ENCODE measurements at regions not wholly inside any gene's neighbourhood (a gene's known extent, or its start where the extent isn't known, plus 50 kb on each side); places are given as distances from the start of the nearest gene placed in this dataset.

DNA sequence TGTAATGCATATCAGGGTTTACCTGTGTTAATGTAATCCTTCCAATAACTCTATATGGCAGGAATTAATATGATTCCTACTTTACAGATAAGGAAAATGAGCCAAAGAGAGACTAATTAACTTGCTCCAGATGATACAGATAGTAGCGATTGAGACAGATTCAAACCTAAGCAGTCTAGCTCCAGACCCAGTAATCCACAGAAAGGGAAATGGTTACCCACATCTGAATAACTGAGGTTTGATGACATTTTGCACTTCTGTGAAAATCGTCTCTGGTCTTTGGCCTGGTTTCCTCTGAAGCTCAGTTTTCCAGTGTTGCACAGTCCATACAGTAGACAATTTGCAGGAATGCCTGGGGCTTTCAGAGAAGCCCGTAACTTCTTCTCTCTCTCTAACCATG lies 177.1 kb upstream of the UMPS start:
- Mint-ChIP-seq H3K27me3 (ENCODE audit: low read depth) (peaks cover 44% of the 10 kb centered on the region), H3K9me3 (no peaks in the 10 kb centered on the region), H3K4me1 (ENCODE audit: low read depth) (peaks cover 4% of the 10 kb centered on the region), H3K27ac (no peak overlapping the region), H3K4me3 (ENCODE audit: low read depth) (no peak overlapping the region), H3K36me3 (ENCODE audit: low read depth) (no peaks in the 10 kb centered on the region)
- no peak for DNase-seq (ENCODE audit: low spot score)
- intact Hi-C loops (cut with micrococcal nuclease) = loop anchor here (5.0 kb wide), 1 partner anchor 61 kb away; no protein-coding TSS in a partner anchor

- Mint-ChIP-seq H3K4me3 (ENCODE audit: low read depth) (no peak overlapping the region), H3K4me1 (ENCODE audit: low read depth) (peaks cover 4% of the 10 kb centered on the region), H3K9me3 (no peaks in the 10 kb centered on the region), H3K36me3 (ENCODE audit: low read depth) (no peaks in the 10 kb centered on the region), H3K27ac (no peak overlapping the region), H3K27me3 (ENCODE audit: low read depth) (peaks cover 49% of the 10 kb centered on the region)
- intact Hi-C loops (cut with micrococcal nuclease) = no loop called here
- DNase-seq (ENCODE audit: low spot score) = no peak
Measured at GRCh38 chr3:124556636-124557035, 173.6 kb upstream of the UMPS start.

- no peaks in the 10 kb centered on the region for H3K9me3 Mint-ChIP-seq
- no peak for DNase-seq (ENCODE audit: low spot score)
- peaks cover 45% of the 10 kb centered on the region for H3K27me3 Mint-ChIP-seq (ENCODE audit: low read depth)
- no peak overlapping the region for H3K4me3 Mint-ChIP-seq (ENCODE audit: low read depth)
- H3K36me3 Mint-ChIP-seq (ENCODE audit: low read depth) = no peaks in the 10 kb centered on the region
- H3K27ac Mint-ChIP-seq = no peak overlapping the region
- peaks cover 4% of the 10 kb centered on the region for H3K4me1 Mint-ChIP-seq (ENCODE audit: low read depth)
- intact Hi-C loops (cut with micrococcal nuclease) = no loop called here
Measured at GRCh38 chr3:124557433-124558232, 172.6 kb upstream of the UMPS start.

DNA sequence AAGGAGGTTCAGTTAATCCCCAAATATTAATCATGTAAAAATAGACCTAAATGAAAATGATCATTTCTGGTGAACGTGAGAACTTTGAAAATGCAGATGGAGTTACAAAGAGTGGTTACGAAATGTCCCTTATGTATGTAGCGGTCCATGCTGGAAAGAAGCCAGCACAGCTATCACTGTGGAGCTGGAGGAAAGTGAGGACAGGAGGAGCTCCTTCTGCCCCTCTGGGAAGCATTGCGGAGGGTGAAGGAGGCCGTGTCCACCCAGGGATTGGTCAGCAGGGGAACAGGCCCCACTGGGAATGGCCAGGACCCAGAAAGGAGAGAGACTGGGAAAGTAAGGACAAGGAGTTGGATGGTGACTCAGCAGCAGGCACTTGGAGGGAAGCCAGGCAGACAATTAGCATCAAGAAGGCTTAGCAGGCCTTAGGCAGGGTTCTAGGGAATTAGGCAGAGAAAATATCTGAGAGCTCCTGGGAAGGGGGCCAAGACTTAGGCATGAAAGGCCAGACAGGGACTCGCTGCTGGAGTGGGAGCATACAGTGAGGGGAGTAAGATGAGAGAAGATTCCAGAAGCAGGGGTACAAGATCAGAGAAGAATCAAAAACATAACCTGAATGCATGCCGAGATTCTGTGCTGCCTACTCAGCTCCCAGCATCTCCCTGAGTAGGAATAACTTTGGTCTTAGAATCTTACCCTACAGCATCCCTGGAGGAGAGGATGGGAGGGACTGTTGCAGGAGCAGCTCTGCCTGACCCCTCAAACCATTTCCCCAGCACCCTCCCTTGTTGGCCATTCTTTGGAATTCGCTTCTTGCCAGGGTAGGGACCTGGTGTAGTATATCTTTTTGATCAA lies 171.0 kb upstream of the UMPS start:
- no peaks in the 10 kb centered on the region for H3K4me1 Mint-ChIP-seq (ENCODE audit: low read depth)
- no peak overlapping the region for H3K4me3 Mint-ChIP-seq (ENCODE audit: low read depth)
- H3K9me3 Mint-ChIP-seq = no peaks in the 10 kb centered on the region
- H3K27me3 Mint-ChIP-seq (ENCODE audit: low read depth) = peaks cover 41% of the 10 kb centered on the region
- no peaks in the 10 kb centered on the region for H3K36me3 Mint-ChIP-seq (ENCODE audit: low read depth)
- H3K27ac Mint-ChIP-seq = no peak overlapping the region
- DNase-seq (ENCODE audit: low spot score) = no peak
- intact Hi-C loops (cut with micrococcal nuclease) = no loop called here

GRCh38 chr3:124559846-124560574 lies 170.2 kb upstream of the UMPS start:
- DNase-seq (ENCODE audit: low spot score) = peak; percentile 27
- H3K27ac Mint-ChIP-seq = no peak overlapping the region
- H3K27me3 Mint-ChIP-seq (ENCODE audit: low read depth) = peaks cover 35% of the 10 kb centered on the region
- H3K4me1 Mint-ChIP-seq (ENCODE audit: low read depth) = no peaks in the 10 kb centered on the region
- no peak overlapping the region for H3K4me3 Mint-ChIP-seq (ENCODE audit: low read depth)
- intact Hi-C loops (cut with micrococcal nuclease) = no loop called here
- no peaks in the 10 kb centered on the region for H3K36me3 Mint-ChIP-seq (ENCODE audit: low read depth)
- H3K9me3 Mint-ChIP-seq = no peaks in the 10 kb centered on the region

DNA sequence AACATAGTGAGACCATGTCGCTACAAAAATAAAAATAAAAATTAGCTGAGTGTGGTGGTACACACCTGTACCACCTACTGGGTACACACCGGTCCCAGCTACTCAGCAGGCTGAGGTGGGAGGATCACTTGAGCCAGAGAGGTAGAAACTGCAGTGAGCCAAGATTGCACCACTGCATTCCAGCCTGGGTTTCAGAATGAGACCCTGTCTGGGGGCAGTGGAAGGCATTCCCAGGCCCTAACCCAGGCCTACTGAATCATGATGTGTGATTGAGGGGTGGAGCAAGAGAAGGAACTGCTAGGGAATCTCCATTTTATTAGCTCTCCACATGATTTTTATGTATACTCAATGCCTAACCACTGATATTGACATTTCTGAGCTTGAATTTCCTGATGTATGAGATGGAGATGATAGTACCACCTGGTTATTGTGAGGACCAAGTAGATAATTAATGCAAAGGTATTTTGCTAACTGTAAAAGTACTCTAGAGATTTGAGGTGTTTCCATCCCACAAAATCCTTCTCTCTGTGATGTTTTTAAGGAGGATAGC lies 169.5 kb upstream of the UMPS start:
- Mint-ChIP-seq H3K4me3 (ENCODE audit: low read depth) (no peak overlapping the region), H3K4me1 (ENCODE audit: low read depth) (no peaks in the 10 kb centered on the region), H3K27ac (no peak overlapping the region), H3K9me3 (no peaks in the 10 kb centered on the region), H3K27me3 (ENCODE audit: low read depth) (peaks cover 30% of the 10 kb centered on the region), H3K36me3 (ENCODE audit: low read depth) (no peaks in the 10 kb centered on the region)
- intact Hi-C loops (cut with micrococcal nuclease) = no loop called here
- DNase-seq (ENCODE audit: low spot score) = no peak

- no peaks in the 10 kb centered on the region for H3K36me3 Mint-ChIP-seq (ENCODE audit: low read depth)
- intact Hi-C loops (cut with micrococcal nuclease) = no loop called here
- no peaks in the 10 kb centered on the region for H3K4me1 Mint-ChIP-seq (ENCODE audit: low read depth)
- H3K4me3 Mint-ChIP-seq (ENCODE audit: low read depth) = no peak overlapping the region
- DNase-seq (ENCODE audit: low spot score) = no peak
- no peak overlapping the region for H3K27ac Mint-ChIP-seq
- H3K27me3 Mint-ChIP-seq (ENCODE audit: low read depth) = peaks cover 24% of the 10 kb centered on the region
- H3K9me3 Mint-ChIP-seq = no peaks in the 10 kb centered on the region
Measured at GRCh38 chr3:124562769-124563168, 167.5 kb upstream of the UMPS start.

DNA sequence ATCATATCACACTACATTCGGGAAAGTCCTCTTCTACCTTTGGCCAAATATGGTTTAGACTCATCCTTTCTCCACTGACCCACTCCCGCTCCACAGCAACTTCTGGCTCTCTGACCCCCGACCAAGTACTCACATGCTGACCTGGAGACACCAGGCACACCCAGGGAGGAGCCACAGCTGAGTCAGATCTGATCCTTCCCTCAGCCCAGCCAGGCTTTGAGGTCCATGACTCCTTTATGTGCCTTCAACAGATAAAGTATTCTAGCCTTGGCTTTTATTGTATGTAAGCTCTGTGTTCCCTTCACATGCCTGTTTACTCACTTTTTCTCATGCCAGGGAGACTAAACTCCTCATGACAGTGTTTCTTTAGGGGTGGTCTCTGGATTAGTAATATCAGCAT lies 166.9 kb upstream of the UMPS start:
- Mint-ChIP-seq H3K27me3 (ENCODE audit: low read depth) (peaks cover 28% of the 10 kb centered on the region), H3K4me3 (ENCODE audit: low read depth) (no peak overlapping the region), H3K36me3 (ENCODE audit: low read depth) (no peaks in the 10 kb centered on the region), H3K9me3 (no peaks in the 10 kb centered on the region), H3K4me1 (ENCODE audit: low read depth) (no peaks in the 10 kb centered on the region), H3K27ac (no peak overlapping the region)
- no peak for DNase-seq (ENCODE audit: low spot score)
- intact Hi-C loops (cut with micrococcal nuclease) = no loop called here

DNA sequence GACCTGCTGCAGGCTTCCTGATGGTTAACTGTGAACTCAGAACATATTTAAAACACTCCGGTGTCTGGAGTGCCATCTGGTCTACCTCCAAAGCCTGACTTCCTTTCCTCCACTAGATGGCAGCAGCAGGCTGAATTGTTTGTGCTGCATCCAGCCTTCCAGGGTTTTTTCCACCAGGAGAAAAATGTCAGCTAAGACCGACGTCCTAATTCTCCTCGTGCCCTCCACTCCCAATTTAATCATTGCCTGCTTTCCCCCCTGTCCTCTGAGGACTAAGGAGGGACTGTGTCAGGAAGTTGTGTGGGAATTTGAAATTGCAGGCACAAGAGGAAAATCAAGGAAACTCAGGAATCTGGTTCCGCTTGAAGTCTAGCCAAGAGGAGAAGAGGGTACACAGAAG lies 165.2 kb upstream of the UMPS start:
- H3K27me3 Mint-ChIP-seq (ENCODE audit: low read depth) = peaks cover 22% of the 10 kb centered on the region
- H3K9me3 Mint-ChIP-seq = no peaks in the 10 kb centered on the region
- no peak overlapping the region for H3K27ac Mint-ChIP-seq
- no peaks in the 10 kb centered on the region for H3K4me1 Mint-ChIP-seq (ENCODE audit: low read depth)
- DNase-seq (ENCODE audit: low spot score) = peak; percentile 20
- H3K4me3 Mint-ChIP-seq (ENCODE audit: low read depth) = no peak overlapping the region
- intact Hi-C loops (cut with micrococcal nuclease) = loop anchor here (1.0 kb wide), 1 partner anchor 124 kb away; no protein-coding TSS in a partner anchor
- no peaks in the 10 kb centered on the region for H3K36me3 Mint-ChIP-seq (ENCODE audit: low read depth)

GRCh38 chr3:124565551-124565950 lies 164.7 kb upstream of the UMPS start:
- H3K4me3 Mint-ChIP-seq (ENCODE audit: low read depth) = no peak overlapping the region
- no peaks in the 10 kb centered on the region for H3K9me3 Mint-ChIP-seq
- H3K27me3 Mint-ChIP-seq (ENCODE audit: low read depth) = peaks cover 20% of the 10 kb centered on the region
- DNase-seq (ENCODE audit: low spot score) = no peak
- H3K27ac Mint-ChIP-seq = no peak overlapping the region
- no peaks in the 10 kb centered on the region for H3K36me3 Mint-ChIP-seq (ENCODE audit: low read depth)
- H3K4me1 Mint-ChIP-seq (ENCODE audit: low read depth) = no peaks in the 10 kb centered on the region
- intact Hi-C loops (cut with micrococcal nuclease) = loop anchor here (1.0 kb wide), 1 partner anchor 124 kb away; no protein-coding TSS in a partner anchor

GRCh38 chr3:124566701-124567100 lies 163.6 kb upstream of the UMPS start:
- H3K36me3 Mint-ChIP-seq (ENCODE audit: low read depth) = no peaks in the 10 kb centered on the region
- no peak overlapping the region for H3K4me3 Mint-ChIP-seq (ENCODE audit: low read depth)
- H3K27me3 Mint-ChIP-seq (ENCODE audit: low read depth) = peaks cover 19% of the 10 kb centered on the region
- no peak for DNase-seq (ENCODE audit: low spot score)
- no peak overlapping the region for H3K27ac Mint-ChIP-seq
- intact Hi-C loops (cut with micrococcal nuclease) = no loop called here
- no peaks in the 10 kb centered on the region for H3K4me1 Mint-ChIP-seq (ENCODE audit: low read depth)
- H3K9me3 Mint-ChIP-seq = no peaks in the 10 kb centered on the region

DNA sequence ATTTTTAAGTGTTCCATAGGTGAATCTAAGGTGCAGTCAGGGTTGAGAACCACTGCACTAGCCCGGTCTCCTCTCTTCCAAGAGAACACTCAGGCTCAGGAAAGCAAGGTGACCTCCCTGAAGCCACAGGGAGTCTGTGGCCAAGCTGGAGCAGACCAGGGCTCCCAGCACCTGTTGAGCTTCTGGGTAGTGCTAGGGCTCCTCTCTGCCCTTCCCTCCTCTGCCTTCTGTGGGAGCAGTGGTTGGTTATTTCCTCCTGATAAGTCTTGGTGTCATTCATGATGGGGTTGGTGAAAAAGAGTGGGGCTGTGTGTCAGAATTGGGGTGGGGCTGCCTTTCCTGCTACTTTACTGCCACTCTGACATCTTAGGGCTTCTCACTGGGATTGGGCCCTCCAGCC lies 163.1 kb upstream of the UMPS start:
- DNase-seq (ENCODE audit: low spot score) = no peak
- Mint-ChIP-seq H3K4me1 (ENCODE audit: low read depth) (no peaks in the 10 kb centered on the region), H3K27ac (no peak overlapping the region), H3K36me3 (ENCODE audit: low read depth) (no peaks in the 10 kb centered on the region), H3K9me3 (no peaks in the 10 kb centered on the region), H3K4me3 (ENCODE audit: low read depth) (no peak overlapping the region), H3K27me3 (ENCODE audit: low read depth) (peaks cover 19% of the 10 kb centered on the region)
- intact Hi-C loops (cut with micrococcal nuclease) = no loop called here

Measured in activated T-helper 2 cell treated with anti-CD3 and anti-CD28 coated beads, Interferon-gamma antibody, Interleukin-2, Interleukin-4, amounts not matched to agents 10 μg/mL and 5 μg/mL and 100 μg/mL, durations not matched to agents 14 hours and 24 hours and 36 hours (primary cell).